H1 (cell line): ENCODE measurements at regions not wholly inside any gene's neighbourhood (a gene's known extent, or its start where the extent isn't known, plus 50 kb on each side); places are given as distances from the start of the nearest gene placed in this dataset.

Experiments used
- CTCF ChIA-PET: fragments of 300-600 bp; sonication (Branson Sonifier 250); formaldehyde crosslinking; loops from one replicate; lab custom pipeline; 2021; ENCODE audit not compliant: partially characterized antibody; lab: Charles Lee
- POLR2A ChIA-PET: fragments of 300-600 bp; sonication (Branson Sonifier 250); formaldehyde crosslinking; loops from one replicate; lab custom pipeline; 2021; ENCODE audit warnings: inconsistent platforms; ENCODE audit not compliant: partially characterized antibody; lab: Charles Lee
- DNase-seq, 2 experiments: peaks; one replicate each; pipeline versions ENCODE4 v3.0.0 to v3.0.0-alpha.2; 2010 to 2022; ENCODE audit warnings: low spot score in 2 of 2, low read depth in 1 of 2, mixed read lengths in 1 of 2
- FAIRE-seq: peaks from 2 replicates; lab custom pipeline; 2011; peaks lifted over from hg19 to GRCh38; lab: Jason Lieb, UNC
- H2AFZ ChIP-seq: 2 replicates; pipeline ENCODE4 v1.8.1; 2012; ENCODE audit warnings: low read length, inconsistent platforms
- H2AK5ac ChIP-seq: 2 replicates; pipeline ENCODE4 v1.6.1; 2013; ENCODE audit warnings: low read depth, low read length
- H2BK120ac ChIP-seq: replicated peaks from 2 replicates; pipeline ENCODE3; 2013; ENCODE audit warnings: low read depth, low read length, inconsistent platforms
- H2BK12ac ChIP-seq: 2 replicates; pipeline ENCODE4 v1.6.1; 2013; ENCODE audit warnings: low read depth, low read length
- H2BK15ac ChIP-seq: 2 replicates; pipeline ENCODE4 v1.6.1; 2013; ENCODE audit warnings: low read length
- H2BK20ac ChIP-seq: 2 replicates; pipeline ENCODE4 v1.6.1; 2013; ENCODE audit warnings: low read length
- H2BK5ac ChIP-seq: 2 replicates; pipeline ENCODE4 v1.6.1; 2013; ENCODE audit warnings: low read depth, low read length
- H3K14ac ChIP-seq: 2 replicates; pipeline ENCODE4 v1.6.1; 2013; ENCODE audit warnings: inconsistent platforms; ENCODE audit not compliant: insufficient read length
- H3K18ac ChIP-seq: 2 replicates; pipeline ENCODE4 v1.6.1; 2013; ENCODE audit warnings: low read length; ENCODE audit errors: extremely low read depth
- H3K23ac ChIP-seq: 2 replicates; pipeline ENCODE4 v1.6.1; 2013; ENCODE audit warnings: inconsistent platforms; ENCODE audit not compliant: insufficient read length
- H3K23me2 ChIP-seq: 2 replicates; pipeline ENCODE4 v1.6.1; 2013; ENCODE audit warnings: low read depth, low read length
- H3K27ac ChIP-seq: 2 replicates; pipeline ENCODE4 v1.6.1; 2011; ENCODE audit warnings: low read depth, low read length, inconsistent platforms
- H3K27me3 ChIP-seq, 4 experiments: replicated peaks in 1 of 4; 1 replicate in 1 of 4; 2 replicates in 3 of 4; pipeline versions ENCODE4 v1.6.1 to v1.8.1; 2011 to 2013; ENCODE audit warnings: low read length in 3 of 4, mild to moderate bottlenecking in 3 of 4, inconsistent platforms in 2 of 4, mixed read lengths in 2 of 4, moderate library complexity in 1 of 4; ENCODE audit not compliant: control insufficient read depth in 3 of 4, insufficient read depth in 3 of 4; ENCODE audit errors: extremely low read depth in 1 of 4
- H3K36me3 ChIP-seq, 4 experiments: 2 replicates each; pipeline versions ENCODE4 v1.6.1 to v1.8.1; 2011 to 2013; ENCODE audit warnings: mild to moderate bottlenecking in 4 of 4, low read length in 3 of 4, moderate library complexity in 2 of 4, control low read depth in 1 of 4, inconsistent platforms in 1 of 4; ENCODE audit not compliant: insufficient read depth in 4 of 4, control insufficient read depth in 2 of 4
- H3K4ac ChIP-seq: replicated peaks from 2 replicates; pipeline ENCODE3; 2013; ENCODE audit warnings: low read length, low read depth, mixed read lengths, inconsistent platforms; ENCODE audit not compliant: insufficient read length
- H3K4me1 ChIP-seq, 4 experiments: replicated peaks in 1 of 4; 1 replicate in 1 of 4; 2 replicates in 3 of 4; pipeline versions ENCODE4 v1.6.1 to v1.8.1; 2011 to 2013; ENCODE audit warnings: low read length in 3 of 4, inconsistent platforms in 2 of 4, mixed read lengths in 1 of 4; ENCODE audit not compliant: insufficient read depth in 4 of 4, control insufficient read depth in 3 of 4
- H3K4me2 ChIP-seq, 2 experiments: 2 replicates each; pipeline versions ENCODE4 v1.6.1 to v1.8.1; 2011 to 2013; ENCODE audit warnings: low read depth in 2 of 2, low read length in 2 of 2, control low read depth in 1 of 2, inconsistent platforms in 1 of 2, mild to moderate bottlenecking in 1 of 2; ENCODE audit not compliant: insufficient read depth in 1 of 2
- H3K4me3 ChIP-seq, 4 experiments: fragments of 200-600, 300-600 bp in 1 of 4; sonication (generic), shearing (Covaris generic), sonication (Bioruptor Twin) in 1 of 4; 2 replicates each; pipeline versions ENCODE4 v1.5.1 to v1.8.1; 2011 to 2016; ENCODE audit warnings: low read length in 4 of 4, low read depth in 3 of 4, control low read depth in 2 of 4, inconsistent platforms in 2 of 4, mild to moderate bottlenecking in 2 of 4, mixed read lengths in 1 of 4, moderate library complexity in 1 of 4; ENCODE audit not compliant: insufficient read depth in 2 of 4; ENCODE audit errors: extremely low read depth in 1 of 4
- H3K56ac ChIP-seq: replicated peaks from 2 replicates; pipeline ENCODE3; 2013; ENCODE audit warnings: low read depth, mild to moderate bottlenecking, mixed read lengths, low read length, inconsistent platforms; ENCODE audit not compliant: insufficient read length
- H3K79me1 ChIP-seq: 2 replicates; pipeline ENCODE4 v1.6.1; 2013; ENCODE audit warnings: low read depth, low read length, control low read depth
- H3K79me2 ChIP-seq, 2 experiments: 2 replicates each; pipeline versions ENCODE4 v1.6.1 to v1.8.1; 2012 to 2013; ENCODE audit warnings: low read length in 2 of 2, mild to moderate bottlenecking in 2 of 2, inconsistent platforms in 1 of 2; ENCODE audit not compliant: insufficient read depth in 2 of 2, control insufficient read depth in 1 of 2
- H3K9ac ChIP-seq, 4 experiments: replicated peaks in 1 of 4; 1 replicate in 1 of 4; 2 replicates in 3 of 4; pipeline versions ENCODE4 v1.6.1 to v1.8.1; 2011 to 2013; ENCODE audit warnings: low read depth in 3 of 4, low read length in 3 of 4, control low read depth in 2 of 4, mild to moderate bottlenecking in 2 of 4, moderate library complexity in 2 of 4, inconsistent platforms in 1 of 4; ENCODE audit errors: extremely low read depth in 1 of 4
- H3K9me3 ChIP-seq, 2 experiments: 2 replicates each; pipeline versions ENCODE4 v1.6.1 to v1.8.1; 2012 to 2013; ENCODE audit warnings: mild to moderate bottlenecking in 2 of 2, moderate library complexity in 2 of 2, control low read depth in 1 of 2, inconsistent platforms in 1 of 2, low read depth in 1 of 2, low read length in 1 of 2, mixed read lengths in 1 of 2; ENCODE audit not compliant: insufficient read depth in 2 of 2
- H4K20me1 ChIP-seq, 2 experiments: replicated peaks in 1 of 2; 2 replicates each; pipeline versions ENCODE3 to v1.8.1; 2011 to 2013; ENCODE audit warnings: inconsistent platforms in 2 of 2, low read length in 2 of 2, mild to moderate bottlenecking in 1 of 2; ENCODE audit not compliant: insufficient read depth in 2 of 2, control insufficient read depth in 1 of 2
- H4K5ac ChIP-seq: 2 replicates; pipeline ENCODE4 v1.6.1; 2013; ENCODE audit warnings: low read length, low read depth, mixed read lengths, inconsistent platforms; ENCODE audit not compliant: insufficient read length
- H4K8ac ChIP-seq: 2 replicates; pipeline ENCODE4 v1.8.0; 2013; ENCODE audit warnings: mild to moderate bottlenecking, moderate library complexity, low read length, inconsistent platforms; ENCODE audit not compliant: insufficient read depth; ENCODE audit errors: extremely low read depth
- H4K91ac ChIP-seq: replicated peaks from 2 replicates; pipeline ENCODE3; 2013; ENCODE audit warnings: low read length, mixed read lengths, inconsistent platforms; ENCODE audit not compliant: insufficient read length
- JUND ChIP-seq: IDR thresholded peaks from 2 replicates; pipeline ENCODE4 v1.6.1; 2011; ENCODE audit warnings: mild to moderate bottlenecking, improper control_type of control experiment, low read length

DNA sequence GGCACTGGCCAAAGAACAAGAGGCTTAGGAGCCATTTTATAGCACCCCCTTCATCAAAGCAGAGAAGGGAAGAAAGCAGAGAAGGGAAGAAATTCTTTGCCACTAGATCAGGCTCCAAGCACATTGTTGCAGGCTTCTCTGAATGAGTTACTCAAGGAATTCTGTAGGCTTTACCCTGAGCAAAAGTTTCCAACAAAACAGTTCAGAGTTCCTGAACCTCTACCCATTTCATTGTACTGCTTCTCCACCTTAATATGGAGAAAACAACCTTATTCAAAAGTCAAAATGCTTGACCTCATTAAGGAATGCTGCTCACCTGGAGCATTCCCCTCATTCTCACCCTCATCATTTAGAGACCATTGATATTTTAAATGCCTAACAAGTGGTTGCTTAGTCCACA lies 115.5 kb upstream of the LOC128125822 start:
- Histone ChIP-seq H3K23me2 (no peaks in the 10 kb centered on the region), H4K5ac (no peak overlapping the region), H3K4me3 (no peak overlapping the region), H2AK5ac (no peak overlapping the region), H3K23ac (no peak overlapping the region), H3K79me2 (no peaks in the 10 kb centered on the region), H2BK20ac (no peak overlapping the region), H4K91ac (no peak overlapping the region), H3K14ac (no peak overlapping the region), H2BK120ac (no peak overlapping the region), H3K18ac (no peak overlapping the region), H4K8ac (no peak overlapping the region), H2BK15ac (no peak overlapping the region), H3K27ac (no peak overlapping the region), H2AFZ (peak overlapping the region; percentile 85), H3K79me1 (no peaks in the 10 kb centered on the region), H3K36me3 (no peaks in the 10 kb centered on the region), H3K4me1 (no peaks in the 10 kb centered on the region), H2BK12ac (no peak overlapping the region), H3K27me3 (no peaks in the 10 kb centered on the region), H3K4ac (no peak overlapping the region), H3K4me2 (no peak overlapping the region), H3K9ac (no peak overlapping the region), H2BK5ac (no peak overlapping the region), H3K56ac (no peak overlapping the region), H3K9me3 (no peaks in the 10 kb centered on the region), H4K20me1 (no peaks in the 10 kb centered on the region)
- TF ChIP-seq JUND, result no peak
- FAIRE-seq, result no peak
- DNase-seq, result no peak
- CTCF ChIA-PET, result no interaction called here
- POLR2A ChIA-PET, result no interaction called here
